GM21786 (cell line): ENCODE measurements at regions not wholly inside any gene's neighbourhood (a gene's known extent, or its start where the extent isn't known, plus 50 kb on each side); places are given as distances from the start of the nearest gene placed in this dataset.
"Not testable (repeated sequence)": the region's sequence is repeated elsewhere in the genome, so short reads cannot be mapped to it uniquely, and the experiment has no call there.

ENCODE experiments used
- ATAC-seq: cut with Tn5 transposase; IDR thresholded peaks from one replicate; pipeline ENCODE4 v1.9.1; 2021; ENCODE audit not compliant: unreplicated experiment

DNA sequence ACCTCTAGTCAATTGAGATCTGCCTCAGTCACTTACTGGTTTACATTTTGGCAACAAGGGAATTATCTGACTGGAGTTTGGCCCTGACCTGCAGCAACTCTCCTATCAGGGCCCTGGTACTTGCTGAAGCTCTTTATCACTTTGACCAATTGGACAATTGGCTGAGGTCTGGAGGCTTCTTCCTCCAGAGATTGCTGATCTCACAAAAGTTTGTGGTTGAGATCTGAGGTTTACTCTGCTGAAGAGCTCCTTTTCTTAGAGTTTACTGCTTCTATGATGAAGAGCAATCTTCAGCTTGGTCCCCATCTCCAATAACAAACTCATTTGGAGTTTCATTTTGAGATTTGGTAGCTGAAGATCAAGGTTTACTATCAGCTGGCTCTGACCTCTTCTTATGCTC lies 276.9 kb upstream of the SGCG start:
- ATAC-seq, result no peak

DNA sequence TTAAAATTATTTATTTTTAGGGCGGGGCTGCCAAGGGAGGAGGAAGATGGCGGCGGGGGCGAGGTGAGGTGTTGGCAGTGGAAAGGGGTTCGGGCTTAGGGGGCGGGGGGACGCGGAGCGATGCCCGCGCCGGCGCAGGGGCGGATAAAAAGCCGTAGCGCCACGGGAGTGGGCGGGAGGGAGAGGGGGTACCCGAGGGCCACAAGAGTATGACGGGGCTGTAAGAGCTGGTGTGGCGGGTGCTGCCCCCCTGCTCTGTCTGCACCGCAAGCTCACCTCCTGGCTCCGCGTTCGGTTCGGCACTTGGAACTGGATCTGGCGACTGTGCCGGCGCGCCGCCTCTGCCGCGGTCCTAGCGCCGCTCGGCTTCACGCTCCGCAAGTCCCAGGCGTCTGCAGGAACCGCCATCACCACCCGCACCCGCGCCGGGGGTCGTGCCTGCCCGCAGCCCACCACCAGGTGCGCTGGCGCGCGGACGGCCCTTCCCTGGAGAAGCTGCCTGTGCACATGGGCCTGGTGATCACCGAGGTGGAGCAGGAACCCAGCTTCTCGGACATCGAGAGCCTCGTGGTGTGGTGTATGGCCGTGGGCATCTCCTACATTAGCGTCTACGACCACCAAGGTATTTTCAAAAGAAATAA lies 265.2 kb upstream of the SGCG start:
- no peak for ATAC-seq

DNA sequence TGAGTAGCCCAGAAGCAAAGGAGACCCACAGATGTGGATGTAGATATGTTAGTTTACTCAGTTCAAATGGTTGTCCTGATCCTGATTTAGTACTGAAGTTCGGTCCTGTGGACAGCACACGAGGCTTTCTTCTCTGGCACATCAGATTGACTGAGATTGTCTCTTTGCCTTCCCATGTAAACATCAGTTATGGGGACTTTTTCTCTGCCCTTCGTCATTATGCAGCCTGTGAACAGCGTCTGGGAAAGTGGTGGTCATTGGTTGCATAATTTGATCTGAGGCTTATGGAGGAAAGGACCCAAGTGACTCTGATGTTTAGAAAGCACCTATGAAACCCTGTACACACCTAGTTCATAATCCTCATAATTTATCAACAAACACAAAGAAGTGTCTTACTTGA lies 264.5 kb upstream of the SGCG start:
- ATAC-seq, result not testable (repeated sequence)

DNA sequence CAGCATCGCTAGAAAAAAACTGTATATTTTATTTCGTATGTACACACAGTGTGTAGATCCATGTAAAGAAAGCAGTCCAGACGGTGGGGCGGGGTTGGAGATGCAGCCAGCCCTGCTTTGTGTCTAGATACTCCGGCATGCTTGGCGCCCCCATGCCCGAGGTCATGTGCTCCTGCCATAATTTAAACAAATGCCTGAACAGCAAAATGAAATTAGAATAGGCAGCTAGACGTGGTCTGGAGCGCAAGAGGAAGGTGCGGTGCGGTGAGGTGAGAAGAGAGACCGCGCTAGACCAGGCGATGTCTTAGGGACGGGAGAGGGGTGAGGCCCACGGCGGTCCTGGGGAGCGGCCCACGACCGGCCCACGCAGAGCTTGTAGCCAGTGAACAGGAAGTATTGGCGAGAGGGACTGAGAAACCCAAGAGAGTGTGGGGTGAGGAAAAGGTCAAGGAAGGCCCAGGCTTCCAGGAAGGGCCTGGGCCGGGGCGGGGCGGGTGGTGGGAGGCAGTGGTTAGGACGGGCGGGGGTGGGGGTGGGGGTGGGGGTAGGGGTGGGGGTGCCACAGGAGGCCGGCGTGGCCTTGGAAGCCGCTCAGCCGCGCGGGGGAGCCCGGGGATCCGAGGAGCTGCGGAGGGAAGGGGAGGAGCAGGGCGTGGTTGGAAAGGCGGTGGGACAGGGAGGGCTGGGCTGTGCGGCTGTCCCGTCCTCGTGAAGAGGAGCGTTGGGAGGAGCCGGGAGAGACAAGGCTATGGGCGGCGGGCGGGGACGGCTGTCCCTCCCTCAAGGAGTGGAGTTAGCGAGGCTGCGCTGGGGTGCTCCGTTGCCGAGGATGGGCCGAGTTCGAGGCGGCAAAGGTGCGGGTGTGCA lies 254.7 kb upstream of the SGCG start:
- ATAC-seq, result no peak

DNA sequence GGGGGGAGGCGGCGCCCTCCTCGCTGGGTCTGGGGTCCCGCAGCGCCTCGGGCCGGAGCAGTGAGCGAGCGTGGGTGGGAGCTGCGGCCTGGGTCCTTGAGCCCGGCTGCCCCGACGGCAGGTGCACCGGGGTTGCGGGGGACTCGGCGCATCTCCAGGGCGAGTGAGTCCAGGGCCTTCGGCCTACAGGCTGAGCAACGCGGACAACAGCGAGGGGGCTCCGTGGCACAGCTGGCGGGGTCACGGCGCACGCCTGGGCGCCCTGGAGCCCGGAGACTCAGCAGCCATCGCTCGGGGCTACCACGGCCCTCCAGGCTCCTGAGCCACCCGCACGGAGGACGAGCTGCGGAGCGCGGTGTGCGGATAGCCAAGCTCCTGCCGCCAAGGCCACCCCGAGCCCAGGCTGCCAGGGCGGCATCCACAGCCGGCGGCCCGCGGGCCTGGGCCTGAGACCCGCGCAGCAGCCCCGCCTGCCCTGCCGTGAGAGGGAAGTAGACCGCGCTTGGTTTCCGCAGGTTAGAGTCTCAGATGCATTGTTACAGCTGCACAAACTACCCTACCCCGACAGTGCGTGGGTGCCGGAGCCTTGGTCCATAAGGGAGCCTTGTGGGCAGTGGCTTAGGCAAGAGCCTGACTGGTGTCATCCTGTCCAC lies 253.9 kb upstream of the SGCG start:
- no peak for ATAC-seq

DNA sequence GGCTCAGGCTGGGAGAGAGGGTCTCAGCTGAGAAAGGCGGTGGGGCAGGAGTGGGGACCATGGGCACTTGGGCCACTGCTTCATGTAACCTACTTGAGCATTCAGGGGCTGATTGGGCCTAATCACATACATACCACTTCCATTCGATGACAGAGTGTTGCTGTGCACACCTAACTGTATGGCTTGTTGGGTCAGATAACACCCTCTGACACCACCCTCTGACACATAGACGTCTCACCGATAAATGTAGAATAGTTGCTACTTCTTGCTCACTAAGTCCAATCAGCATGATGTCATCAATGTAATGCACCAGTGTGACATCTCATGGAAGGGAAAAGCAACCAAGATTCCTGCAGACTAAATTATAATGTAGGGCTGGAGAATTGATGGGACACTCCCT lies 252.9 kb upstream of the SGCG start:
- not testable (repeated sequence) for ATAC-seq

DNA sequence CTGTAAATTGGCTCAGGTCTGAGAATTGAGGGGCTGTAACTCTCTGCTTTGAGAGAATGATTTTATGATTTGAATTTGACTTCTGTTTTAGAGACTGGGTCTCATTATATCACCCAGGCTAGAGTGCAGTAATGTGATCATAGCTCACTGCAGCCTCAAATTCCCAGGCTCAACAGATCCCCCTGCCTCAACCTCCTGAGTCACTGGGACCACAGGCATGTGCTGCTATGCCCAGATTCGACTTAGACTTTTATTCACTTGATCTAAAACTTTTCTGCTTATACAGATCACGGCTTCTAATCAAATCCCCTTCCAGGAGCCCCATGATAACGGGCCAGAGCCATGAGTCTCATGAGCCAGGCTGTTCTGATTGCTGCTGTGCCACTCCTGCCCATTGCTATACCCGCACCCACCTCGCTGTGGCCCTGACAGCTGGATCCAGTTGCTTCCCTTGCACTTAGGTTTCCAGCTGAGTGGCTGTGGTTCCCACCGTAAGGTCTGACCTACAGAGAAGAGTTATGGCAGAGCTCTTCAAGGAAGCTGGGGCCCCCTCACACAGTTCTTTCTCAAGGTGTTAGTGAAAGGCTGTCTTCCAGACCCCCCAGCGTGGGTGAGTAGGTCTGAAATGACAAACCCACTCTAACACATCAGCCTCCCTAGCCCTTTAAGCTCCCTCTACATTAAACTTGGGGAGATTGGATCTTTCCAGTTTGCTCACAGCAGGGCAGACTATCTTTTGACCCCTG lies 251.2 kb upstream of the SGCG start:
- ATAC-seq, result no peak

DNA sequence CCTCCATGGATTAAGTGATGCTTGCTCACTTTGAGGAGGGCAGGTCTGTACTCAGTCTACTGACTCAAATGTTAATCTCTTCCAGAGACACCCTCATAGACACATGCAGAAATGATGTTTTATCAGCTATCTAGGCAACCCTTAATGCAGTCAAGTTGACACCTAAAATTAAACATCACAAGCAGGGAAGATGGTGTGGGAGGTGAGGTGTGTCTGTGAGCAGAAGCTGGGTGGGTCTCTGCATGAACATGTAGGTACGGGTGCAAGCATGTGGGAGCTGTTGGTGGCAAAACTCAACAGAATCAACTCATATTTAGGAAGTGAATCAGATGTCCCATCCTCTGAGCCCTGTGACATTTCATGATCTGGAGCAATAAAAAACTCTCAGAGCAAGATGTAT lies 249.2 kb upstream of the SGCG start:
- no peak for ATAC-seq

DNA sequence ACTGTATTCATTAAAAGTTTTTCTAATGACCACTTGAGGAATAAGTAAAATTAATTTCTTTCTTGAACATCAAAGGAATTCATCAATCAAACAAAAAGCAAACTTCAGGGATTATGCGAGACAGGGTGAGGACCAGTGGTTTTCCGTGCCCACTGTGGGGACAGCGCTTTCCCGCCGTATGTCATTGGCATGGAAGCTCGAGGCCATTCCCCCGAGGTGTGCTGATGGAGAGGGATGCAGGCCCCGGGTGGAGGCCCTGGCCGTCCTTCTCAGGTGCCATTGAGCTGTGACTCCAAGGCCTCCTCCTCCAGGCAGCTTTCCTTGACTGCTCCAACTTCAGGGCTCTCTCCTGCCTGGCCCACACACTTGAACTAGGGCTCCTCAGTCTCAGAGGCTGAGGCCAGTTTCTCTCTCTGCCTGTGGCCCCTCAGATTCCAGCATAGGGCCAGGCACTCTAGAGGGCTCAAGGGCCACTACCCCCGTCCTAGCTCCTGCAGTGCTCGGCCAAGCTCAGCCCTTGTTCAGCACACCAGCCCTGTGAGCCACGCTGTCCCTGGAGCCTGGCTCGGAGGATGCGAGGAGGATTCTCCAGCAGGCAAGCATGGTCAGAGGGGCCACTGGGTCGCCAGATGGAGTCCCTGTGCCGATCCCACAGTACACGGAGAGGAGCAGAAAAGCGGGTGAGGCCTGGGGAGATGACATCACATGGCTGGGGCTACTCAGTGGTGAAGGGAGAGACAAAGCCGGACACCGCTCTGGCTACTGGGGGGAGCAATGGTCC lies 248.0 kb upstream of the SGCG start:
- not testable (repeated sequence) for ATAC-seq

DNA sequence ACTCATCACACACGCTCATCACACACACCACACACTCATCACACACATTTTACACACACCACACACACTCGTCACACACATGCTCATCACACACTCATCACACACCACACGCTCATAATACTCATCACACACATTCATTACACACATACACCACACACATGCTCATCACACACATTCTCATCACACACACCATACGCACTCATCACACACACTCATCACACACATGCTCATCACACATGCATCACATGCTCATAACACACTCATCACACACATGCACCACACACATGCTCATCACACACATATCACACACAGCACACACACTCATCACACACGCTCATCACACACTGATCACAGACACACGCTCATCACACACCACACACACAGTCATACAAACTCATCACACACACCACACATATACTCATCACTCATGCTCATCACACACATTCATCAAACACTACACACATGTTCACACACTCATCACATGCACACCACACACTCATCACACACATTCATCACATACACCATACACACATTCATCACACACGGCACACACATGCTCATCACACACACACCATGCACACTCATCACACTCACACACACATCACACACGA lies 247.1 kb upstream of the SGCG start:
- ATAC-seq, result no peak

DNA sequence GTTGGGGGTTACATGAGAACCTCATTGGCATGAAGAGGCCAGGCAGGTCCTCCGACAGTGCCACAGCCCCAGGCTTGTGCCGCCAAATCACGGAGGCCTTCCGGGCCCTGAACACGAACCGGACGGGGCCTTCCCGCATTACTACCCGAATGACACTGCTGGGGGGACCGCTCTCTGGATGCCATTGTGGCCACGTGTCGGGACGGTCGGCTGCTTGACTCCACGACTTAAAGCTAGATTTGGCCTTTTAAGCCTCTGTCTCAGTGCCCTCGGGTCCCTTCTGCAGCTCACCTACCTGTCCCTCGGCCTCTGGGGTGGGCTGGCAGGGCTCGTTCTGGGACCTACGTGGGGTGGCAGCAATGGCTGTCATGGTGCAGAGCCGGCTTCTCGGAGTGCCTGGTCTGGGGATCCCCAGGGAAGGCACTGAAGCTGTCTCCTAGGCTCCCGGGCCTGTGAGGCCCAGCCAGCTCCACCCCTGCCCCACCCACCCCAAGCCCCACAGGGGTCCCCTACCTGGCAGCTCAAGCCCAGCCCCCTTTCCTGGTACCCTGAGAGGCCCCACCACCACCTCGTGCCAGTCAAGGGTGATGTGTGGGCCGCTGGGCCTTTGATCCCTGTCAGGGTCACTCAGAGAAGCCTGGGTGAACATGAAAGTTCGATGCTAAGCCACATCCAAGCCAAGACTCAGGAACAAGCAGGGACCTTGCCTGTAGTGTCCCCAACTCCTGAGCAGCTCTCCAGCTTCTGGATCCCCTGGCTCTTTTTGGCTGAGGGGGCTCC lies 245.8 kb upstream of the SGCG start:
- ATAC-seq, result no peak

DNA sequence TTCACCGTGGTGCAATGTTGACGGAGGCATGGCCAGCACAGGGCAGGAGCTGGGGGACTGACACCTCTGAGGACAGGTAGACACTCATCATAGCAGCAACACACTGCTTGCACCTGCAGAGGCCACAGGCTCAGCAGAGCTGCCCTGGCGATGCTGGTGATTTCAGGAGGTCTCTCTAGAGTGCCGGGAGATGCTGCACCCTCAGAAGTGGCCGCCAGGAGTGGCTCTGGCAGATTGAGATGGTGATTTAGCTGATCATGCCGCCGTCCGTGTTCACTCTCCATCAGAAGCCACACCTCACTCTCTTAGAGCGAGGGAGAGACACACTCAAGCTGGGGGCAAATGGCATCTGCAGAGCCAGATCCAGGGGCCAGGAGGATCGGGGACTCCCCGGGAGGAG lies 244.6 kb upstream of the SGCG start:
- ATAC-seq, result no peak

DNA sequence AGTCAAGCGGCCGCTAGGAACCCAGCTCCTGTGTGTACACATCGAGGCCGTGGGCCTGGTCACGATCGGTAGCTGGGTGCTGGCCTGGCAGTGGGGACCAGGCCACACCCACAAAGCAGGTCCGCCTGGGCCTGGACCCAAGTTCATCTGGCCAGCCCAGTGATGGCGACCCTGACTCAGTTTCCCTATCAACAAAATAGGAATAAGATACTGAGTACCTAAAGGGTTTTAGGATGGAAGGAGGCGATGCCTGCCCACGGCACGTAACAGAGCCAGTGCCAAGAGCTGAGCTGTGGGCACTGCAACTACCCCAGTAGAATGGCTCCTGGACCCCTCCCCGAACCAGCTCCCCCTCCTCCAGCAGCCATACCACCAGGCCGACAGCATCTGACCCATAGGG lies 243.5 kb upstream of the SGCG start:
- no peak for ATAC-seq

DNA sequence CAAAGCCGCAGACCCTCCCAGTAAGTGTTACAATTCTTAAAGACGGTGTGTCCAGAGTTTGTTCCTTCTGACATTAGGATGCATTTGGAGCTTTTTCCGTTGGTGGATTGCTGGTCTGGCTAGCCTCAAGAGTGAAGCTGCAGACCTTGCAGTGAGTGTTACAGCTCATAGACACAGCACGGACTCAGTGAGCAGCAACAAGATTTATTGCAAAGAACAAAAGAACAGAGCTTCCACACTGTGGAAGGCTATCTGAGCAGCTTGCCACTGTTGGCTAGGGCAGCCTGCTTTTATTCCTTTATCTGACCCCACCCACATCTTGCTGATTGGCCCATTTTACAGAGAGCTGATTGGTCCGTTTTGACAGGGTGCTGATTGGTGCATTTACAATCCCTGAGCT lies 242.8 kb upstream of the SGCG start:
- ATAC-seq, result no peak

DNA sequence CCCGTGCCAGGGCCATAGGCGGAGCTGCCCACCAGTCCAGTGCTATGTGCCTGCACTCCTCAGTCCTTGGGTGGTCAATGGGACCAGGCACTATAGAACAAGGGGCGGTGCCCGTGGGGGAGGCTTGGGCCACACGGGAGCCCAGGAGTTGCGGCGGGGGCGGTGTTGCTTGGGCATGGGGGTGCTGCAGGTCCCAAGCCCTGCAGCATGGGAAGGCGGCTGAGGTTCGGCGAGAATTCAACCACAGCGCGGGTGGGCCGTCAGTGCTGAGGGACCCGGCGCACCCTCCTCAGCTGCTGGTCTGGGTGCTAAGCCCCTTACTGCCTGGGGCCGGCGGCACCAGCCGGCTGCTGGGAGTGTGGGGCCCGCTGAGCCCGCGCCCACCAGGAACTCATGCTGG lies 242.2 kb upstream of the SGCG start:
- ATAC-seq, result no peak

DNA sequence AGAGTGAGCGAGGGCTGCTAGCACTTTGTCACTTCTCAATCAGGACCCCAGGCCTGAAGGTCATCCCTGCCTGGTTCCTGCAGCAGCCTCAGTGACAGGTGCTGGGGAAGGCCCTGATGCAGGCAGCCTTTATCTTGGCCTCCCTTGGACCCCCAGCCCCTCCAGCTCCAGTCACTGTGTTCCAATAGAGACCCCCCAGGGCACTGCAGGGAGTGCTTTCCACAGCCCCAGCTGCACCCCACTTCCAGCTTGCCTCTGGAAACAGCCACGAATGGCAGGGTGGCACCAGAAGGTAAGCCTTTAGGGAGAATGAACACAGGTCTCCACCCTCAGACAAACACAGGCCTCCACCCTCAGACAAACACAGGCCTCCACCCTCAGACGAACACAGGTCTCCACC lies 241.6 kb upstream of the SGCG start:
- ATAC-seq, result no peak

DNA sequence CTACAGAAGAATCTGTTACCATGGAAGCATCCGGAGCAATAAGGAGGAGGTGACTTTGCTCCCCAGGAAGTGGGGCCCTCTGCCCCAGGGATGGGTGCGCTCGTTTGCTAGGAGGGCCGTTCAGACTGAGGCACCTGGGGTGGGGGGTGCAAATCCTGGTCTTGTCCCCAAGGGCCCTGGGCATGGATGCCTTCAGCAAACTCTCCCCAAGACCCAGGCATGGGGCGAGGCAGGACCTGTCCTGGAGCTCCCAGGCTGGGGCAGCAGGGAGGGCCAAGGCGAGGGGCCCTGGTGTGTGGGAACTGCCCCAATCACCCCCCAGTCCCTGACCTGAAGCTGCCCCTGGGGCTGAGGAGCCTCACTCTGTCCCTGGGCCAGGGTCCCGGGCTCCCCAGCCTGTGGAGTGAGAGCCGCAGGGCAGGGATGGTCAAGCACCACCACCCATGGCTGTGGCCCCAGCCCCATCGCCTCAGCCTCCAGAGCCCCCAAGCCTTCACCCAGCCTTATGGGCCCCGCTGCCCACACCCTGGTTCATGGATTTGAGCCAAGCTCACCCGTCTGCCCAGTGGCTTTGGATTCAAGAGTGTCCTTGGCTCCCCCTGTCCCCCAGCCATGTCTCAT lies 240.6 kb upstream of the SGCG start:
- ATAC-seq, result no peak

DNA sequence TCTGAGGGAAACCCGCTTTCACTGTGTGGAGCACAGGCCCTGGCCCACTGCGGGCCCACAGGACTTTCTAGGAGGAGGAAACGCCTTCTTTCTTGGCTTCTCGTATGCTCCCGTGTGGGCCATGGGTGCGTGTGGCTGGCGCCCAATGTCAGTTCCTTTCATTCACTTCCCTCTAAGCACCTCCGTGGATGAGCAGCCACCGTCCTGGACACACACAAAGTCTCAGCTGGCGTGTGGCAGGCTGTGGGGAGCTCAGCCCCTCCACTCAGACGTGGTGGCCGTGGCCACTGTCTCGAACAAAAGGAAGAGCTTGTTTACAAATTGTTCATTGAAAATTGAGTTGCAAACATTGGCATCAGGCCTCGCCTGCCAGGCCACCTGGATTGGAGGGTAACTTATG lies 240.0 kb upstream of the SGCG start:
- ATAC-seq, result no peak

DNA sequence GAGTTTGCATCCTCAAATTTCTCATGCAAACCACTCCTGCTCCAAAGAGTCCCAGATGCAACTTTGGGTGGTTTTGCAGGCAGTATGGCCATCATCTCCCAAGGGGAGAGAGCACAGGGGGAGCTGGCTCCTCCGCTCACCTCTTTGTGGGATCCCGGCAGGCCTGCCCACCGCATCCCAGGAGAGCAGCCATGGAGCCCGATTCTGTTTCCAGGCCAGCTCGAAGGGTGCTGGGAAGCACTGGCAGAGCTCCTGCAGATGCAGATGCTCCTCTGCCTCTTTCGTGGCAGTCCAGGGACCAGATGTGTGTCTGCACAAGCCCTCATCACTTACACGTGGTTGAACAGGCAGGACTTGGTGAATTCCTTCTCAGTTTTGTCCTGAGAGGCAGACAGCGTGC lies 239.3 kb upstream of the SGCG start:
- not testable (repeated sequence) for ATAC-seq
